ENCODE measurements at regions not wholly inside any gene's neighbourhood (a gene's known extent, or its start where the extent isn't known, plus 50 kb on each side); places are given as distances from the start of the nearest gene placed in this dataset.

- DNase-seq (ENCODE audit: low read depth), result no peak
Measured at GRCh38 chr7:47043304-47043703, 538.6 kb downstream of the TNS3 start.

- DNase-seq (ENCODE audit: low read depth), result no peak
Measured at GRCh38 chr7:47042669-47043068, 539.2 kb downstream of the TNS3 start.

- peak; percentile 21 for DNase-seq (ENCODE audit: low read depth)
Measured at GRCh38 chr7:47040795-47041347, 541.0 kb downstream of the TNS3 start.

- no peak for DNase-seq (ENCODE audit: low read depth)
Measured at GRCh38 chr7:47039904-47040303, 542.0 kb downstream of the TNS3 start.

GRCh38 chr7:47039089-47039648 lies 542.7 kb downstream of the TNS3 start:
- no peak for DNase-seq (ENCODE audit: low read depth)

- no peak for DNase-seq (ENCODE audit: low read depth)
Measured at GRCh38 chr7:47038621-47039020, 543.3 kb downstream of the TNS3 start.

- DNase-seq (ENCODE audit: low read depth), result no peak
Measured at GRCh38 chr7:47037607-47038006, 544.3 kb downstream of the TNS3 start.

- no peak for DNase-seq (ENCODE audit: low read depth)
Measured at GRCh38 chr7:47036909-47037308, 545.0 kb downstream of the TNS3 start.

- no peak for DNase-seq (ENCODE audit: low read depth)
Measured at GRCh38 chr7:47035522-47035921, 546.4 kb downstream of the TNS3 start.

- DNase-seq (ENCODE audit: low read depth), result peak; percentile 40
Measured at GRCh38 chr7:47034180-47034579, 547.7 kb downstream of the TNS3 start.

- DNase-seq (ENCODE audit: low read depth), result no peak
Measured at GRCh38 chr7:47032536-47032908, 549.4 kb downstream of the TNS3 start.

GRCh38 chr7:47031786-47032535 lies 550.0 kb downstream of the TNS3 start:
- no peak for DNase-seq (ENCODE audit: low read depth)

- DNase-seq (ENCODE audit: low read depth), result no peak
Measured at GRCh38 chr7:47028284-47028683, 553.6 kb downstream of the TNS3 start.

- no peak for DNase-seq (ENCODE audit: low read depth)
Measured at GRCh38 chr7:47027695-47028240, 554.1 kb downstream of the TNS3 start.

GRCh38 chr7:47026780-47027361 lies 555.0 kb downstream of the TNS3 start:
- no peak for DNase-seq (ENCODE audit: low read depth)

GRCh38 chr7:47024991-47025390 lies 556.9 kb downstream of the TNS3 start:
- no peak for DNase-seq (ENCODE audit: low read depth)

GRCh38 chr7:47008461-47008860 lies 573.5 kb downstream of the TNS3 start:
- peak; percentile 29 for DNase-seq (ENCODE audit: low read depth)

GRCh38 chr7:47007471-47007870 lies 574.4 kb downstream of the TNS3 start:
- no peak for DNase-seq (ENCODE audit: low read depth)

- no peak for DNase-seq (ENCODE audit: low read depth)
Measured at GRCh38 chr7:47000561-47000960, 581.4 kb downstream of the TNS3 start.

GRCh38 chr7:46999866-47000265 lies 582.0 kb downstream of the TNS3 start:
- no peak for DNase-seq (ENCODE audit: low read depth)

GRCh38 chr7:46996972-46997371 lies 584.9 kb downstream of the TNS3 start:
- DNase-seq (ENCODE audit: low read depth), result no peak

GRCh38 chr7:46993396-46993795 lies 588.5 kb downstream of the TNS3 start:
- no peak for DNase-seq (ENCODE audit: low read depth)

- DNase-seq (ENCODE audit: low read depth), result no peak
Measured at GRCh38 chr7:46990761-46991160, 591.1 kb downstream of the TNS3 start.
